OCI-LY7 (cell line): ENCODE measurements at regions not wholly inside any gene's neighbourhood (a gene's known extent, or its start where the extent isn't known, plus 50 kb on each side); places are given as distances from the start of the nearest gene placed in this dataset.

Source experiments
- BruUV-seq: library from RNA; stranded (reverse); fragments of 400-500 nt; replicated peaks from 2 replicates; lab custom pipeline; 2021; lab: Mats Ljungman, UMichigan
- CTCF ChIA-PET: fragments of 300-600 bp; sonication (Branson Sonifier 250); formaldehyde crosslinking; loops from one replicate; lab custom pipeline; 2022; ENCODE audit warnings: antibody characterized with exemption; ENCODE audit not compliant: unreplicated experiment; lab: Charles Lee
- POLR2A ChIA-PET: fragments of 300-600 bp; sonication (Branson Sonifier 250); formaldehyde crosslinking; loops from one replicate; lab custom pipeline; 2022; ENCODE audit warnings: antibody characterized with exemption; lab: Charles Lee
- DNase-seq: peaks from one replicate; pipeline ENCODE4 v3.0.0-alpha.2; 2015; ENCODE audit warnings: low spot score
- H2AFZ ChIP-seq: fragments of 200-600 bp; sonication (generic), shearing (Covaris generic); 2 replicates; pipeline ENCODE4 v1.6.1; 2014; ENCODE audit warnings: mild to moderate bottlenecking, antibody characterized with exemption, low read length, moderate library complexity
- H3K27ac ChIP-seq: fragments of 200-600 bp; sonication (generic); 2 replicates; pipeline ENCODE4 v1.5.1; 2014; ENCODE audit warnings: mixed run types, low read depth, mild to moderate bottlenecking, moderate library complexity, low read length, inconsistent platforms; ENCODE audit not compliant: poor library complexity, severe bottlenecking
- H3K36me3 ChIP-seq: fragments of 200-600 bp; sonication (generic); 2 replicates; pipeline ENCODE4 v1.6.1; 2014; ENCODE audit warnings: mild to moderate bottlenecking, antibody characterized with exemption, low read length, moderate library complexity, mixed read lengths; ENCODE audit not compliant: insufficient read depth
- H3K4me1 ChIP-seq: fragments of 200-600 bp; sonication (generic); 2 replicates; pipeline ENCODE4 v1.5.1; 2014; ENCODE audit warnings: mild to moderate bottlenecking, low read length; ENCODE audit not compliant: insufficient read depth, poor library complexity, severe bottlenecking
- H3K4me2 ChIP-seq: fragments of 200-600 bp; sonication (generic); 2 replicates; pipeline ENCODE4 v1.6.1; 2014; ENCODE audit warnings: mild to moderate bottlenecking, low read length
- H3K4me3 ChIP-seq: fragments of 200-600 bp; sonication (generic); 2 replicates; pipeline ENCODE4 v1.5.1; 2014; ENCODE audit warnings: mild to moderate bottlenecking, low read depth, low read length; ENCODE audit not compliant: poor library complexity, severe bottlenecking
- H3K79me2 ChIP-seq: fragments of 200-600 bp; sonication (generic); 2 replicates; pipeline ENCODE4 v1.6.1; 2016; ENCODE audit warnings: low read depth, mild to moderate bottlenecking, low read length, moderate library complexity, mixed read lengths; ENCODE audit not compliant: insufficient read depth
- H3K9me2 ChIP-seq: fragments of 200-600 bp; sonication (generic); 2 replicates; pipeline ENCODE4 v1.6.1; 2016; ENCODE audit warnings: mild to moderate bottlenecking, low read length, mixed read lengths; ENCODE audit not compliant: insufficient read depth
- H3K9me3 ChIP-seq: fragments of 200-600 bp; sonication (generic); 2 replicates; pipeline ENCODE4 v1.6.1; 2014; ENCODE audit warnings: mild to moderate bottlenecking, mixed run types, low read length, mixed read lengths
- H4K20me1 ChIP-seq: fragments of 200-600 bp; sonication (generic); 2 replicates; pipeline ENCODE4 v1.6.1; 2014; ENCODE audit warnings: mild to moderate bottlenecking, antibody characterized with exemption, low read length, moderate library complexity, mixed read lengths; ENCODE audit not compliant: insufficient read depth
- EZH2phosphoT487 ChIP-seq: fragments of 200-600 bp; sonication (generic); IDR thresholded peaks from 2 replicates; pipeline ENCODE4 v1.6.1; 2018; ENCODE audit warnings: low read depth, borderline replicate concordance, mild to moderate bottlenecking, mixed run types, antibody characterized with exemption, low read length, moderate library complexity, mixed read lengths
- intact Hi-C: fragments of 100-400 bp; cut with micrococcal nuclease; formaldehyde crosslinking; loops from one replicate; pipeline ENCODE4 v1.10.0; 2022; ENCODE audit not compliant: unreplicated experiment
- TF ChIP-seq, protein P1 (sequence below): fragments of 200-600 bp; sonication (generic); conservative IDR thresholded peaks from 2 replicates; pipeline ENCODE4 v1.5.1; 2014; ENCODE audit warnings: mild to moderate bottlenecking, antibody characterized with exemption, low read length, moderate library complexity, mixed read lengths

GRCh38 chr15:58342508-58342907, 89.3 kb upstream of the LIPC start:
- no peak overlapping the region for H3K4me2 ChIP-seq
- no peaks in the 10 kb centered on the region for H3K9me2 ChIP-seq
- no peak overlapping the region for H2AFZ ChIP-seq
- no peak for DNase-seq
- no peaks in the 10 kb centered on the region for H3K79me2 ChIP-seq
- H4K20me1 ChIP-seq: no peaks in the 10 kb centered on the region
- no peaks in the 10 kb centered on the region for H3K4me1 ChIP-seq
- ChIA-PET CTCF (no interaction called here), POLR2A (no interaction called here)
- intact Hi-C loops: no loop called here
- H3K4me3 ChIP-seq: no peak overlapping the region
- BruUV-seq: no TSS peak
- H3K27ac ChIP-seq: no peak overlapping the region
- no peaks in the 10 kb centered on the region for H3K9me3 ChIP-seq
- no peaks in the 10 kb centered on the region for H3K36me3 ChIP-seq
- TF ChIP-seq, protein P1, sequence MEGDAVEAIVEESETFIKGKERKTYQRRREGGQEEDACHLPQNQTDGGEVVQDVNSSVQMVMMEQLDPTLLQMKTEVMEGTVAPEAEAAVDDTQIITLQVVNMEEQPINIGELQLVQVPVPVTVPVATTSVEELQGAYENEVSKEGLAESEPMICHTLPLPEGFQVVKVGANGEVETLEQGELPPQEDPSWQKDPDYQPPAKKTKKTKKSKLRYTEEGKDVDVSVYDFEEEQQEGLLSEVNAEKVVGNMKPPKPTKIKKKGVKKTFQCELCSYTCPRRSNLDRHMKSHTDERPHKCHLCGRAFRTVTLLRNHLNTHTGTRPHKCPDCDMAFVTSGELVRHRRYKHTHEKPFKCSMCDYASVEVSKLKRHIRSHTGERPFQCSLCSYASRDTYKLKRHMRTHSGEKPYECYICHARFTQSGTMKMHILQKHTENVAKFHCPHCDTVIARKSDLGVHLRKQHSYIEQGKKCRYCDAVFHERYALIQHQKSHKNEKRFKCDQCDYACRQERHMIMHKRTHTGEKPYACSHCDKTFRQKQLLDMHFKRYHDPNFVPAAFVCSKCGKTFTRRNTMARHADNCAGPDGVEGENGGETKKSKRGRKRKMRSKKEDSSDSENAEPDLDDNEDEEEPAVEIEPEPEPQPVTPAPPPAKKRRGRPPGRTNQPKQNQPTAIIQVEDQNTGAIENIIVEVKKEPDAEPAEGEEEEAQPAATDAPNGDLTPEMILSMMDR: no peak
- TF ChIP-seq EZH2phosphoT487: no peak

GRCh38 chr15:58344213-58345070, 87.3 kb upstream of the LIPC start:
- DNase-seq: no peak
- H3K9me2 ChIP-seq: no peaks in the 10 kb centered on the region
- BruUV-seq: no TSS peak
- CTCF ChIA-PET: no interaction called here
- no peaks in the 10 kb centered on the region for H4K20me1 ChIP-seq
- H3K79me2 ChIP-seq: no peaks in the 10 kb centered on the region
- H3K36me3 ChIP-seq: no peaks in the 10 kb centered on the region
- no peak overlapping the region for H2AFZ ChIP-seq
- H3K27ac ChIP-seq: no peak overlapping the region
- H3K4me2 ChIP-seq: no peak overlapping the region
- H3K4me1 ChIP-seq: peaks cover 9% of the 10 kb centered on the region
- H3K4me3 ChIP-seq: no peak overlapping the region
- intact Hi-C loops: no loop called here
- H3K9me3 ChIP-seq: no peaks in the 10 kb centered on the region
- TF ChIP-seq, protein P1: no peak
- TF ChIP-seq EZH2phosphoT487: no peak
- POLR2A ChIA-PET: no interaction called here

GRCh38 chr15:58346361-58346760, 85.4 kb upstream of the LIPC start:
- POLR2A ChIA-PET: interaction anchor here (0.6 to 0.9 kb wide), 2 partner anchors 13 to 58 kb away, joined by 3 to 4 read pairs; no protein-coding TSS in a partner anchor
- Histone ChIP-seq H3K9me2 (no peaks in the 10 kb centered on the region), H3K4me2 (no peak overlapping the region), H3K27ac (no peak overlapping the region), H3K9me3 (no peaks in the 10 kb centered on the region), H3K79me2 (no peaks in the 10 kb centered on the region), H3K4me1 (peaks cover 16% of the 10 kb centered on the region), H2AFZ (no peak overlapping the region), H3K4me3 (no peak overlapping the region), H4K20me1 (no peaks in the 10 kb centered on the region), H3K36me3 (no peaks in the 10 kb centered on the region)
- DNase-seq: no peak
- CTCF ChIA-PET: no interaction called here
- intact Hi-C loops: no loop called here
- TF ChIP-seq EZH2phosphoT487: no peak
- TF ChIP-seq, protein P1: no peak
- no TSS peak for BruUV-seq
